GM12875 (cell line): ENCODE measurements at regions not wholly inside any gene's neighbourhood (a gene's known extent, or its start where the extent isn't known, plus 50 kb on each side); places are given as distances from the start of the nearest gene placed in this dataset.

Experiments
- H3K4me3 ChIP-seq: one replicate; pipeline ENCODE4 v1.5.1; 2011; ENCODE audit warnings: low read depth, low read length, control low read depth
- CTCF ChIP-seq: IDR thresholded peaks from 2 replicates; pipeline ENCODE4 v1.5.1; 2011; ENCODE audit warnings: low read depth, mild to moderate bottlenecking, control low read depth, inconsistent platforms, low read length, moderate library complexity, borderline replicate concordance; ENCODE audit not compliant: insufficient read depth

- no peak overlapping the region for H3K4me3 ChIP-seq
- TF ChIP-seq CTCF = no peak
Observed at GRCh38 chr2:78568782-78569373, 456.6 kb upstream of the REG3G start.

GRCh38 chr2:78576409-78576808, 449.1 kb upstream of the REG3G start:
- H3K4me3 ChIP-seq = no peak overlapping the region
- no peak for TF ChIP-seq CTCF

GRCh38 chr2:78585871-78586270, 439.6 kb upstream of the REG3G start:
- H3K4me3 ChIP-seq = no peak overlapping the region
- TF ChIP-seq CTCF = no peak

- TF ChIP-seq CTCF = no peak
- no peak overlapping the region for H3K4me3 ChIP-seq
Observed at GRCh38 chr2:78586316-78586715, 439.2 kb upstream of the REG3G start.

- H3K4me3 ChIP-seq = no peak overlapping the region
- no peak for TF ChIP-seq CTCF
Observed at GRCh38 chr2:78589871-78590270, 435.6 kb upstream of the REG3G start.

- H3K4me3 ChIP-seq = no peak overlapping the region
- no peak for TF ChIP-seq CTCF
Observed at GRCh38 chr2:78592491-78592890, 433.0 kb upstream of the REG3G start.

- no peak overlapping the region for H3K4me3 ChIP-seq
- no peak for TF ChIP-seq CTCF
Observed at GRCh38 chr2:78601113-78601512, 424.4 kb upstream of the REG3G start.
